ENCODE measurements at regions not wholly inside any gene's neighbourhood (a gene's known extent, or its start where the extent isn't known, plus 50 kb on each side); places are given as distances from the start of the nearest gene placed in this dataset.

GRCh38 chr16:80079072-80079471 is 461.7 kb upstream of the DYNLRB2 start:
- Histone ChIP-seq H3K36me3 (no peaks in the 10 kb centered on the region), H3K9me3 (no peaks in the 10 kb centered on the region), H3K4me1 (no peaks in the 10 kb centered on the region), H3K27ac (no peak overlapping the region), H3K27me3 (no peaks in the 10 kb centered on the region), H3K4me3 (no peak overlapping the region)
- TF ChIP-seq CTCF (IDR thresholded peaks at IDR 0.05) = no peak
- DNase-seq (no peak), ATAC-seq (no peak)
- intact Hi-C loops (cut with DNase I) = no loop called here

- intact Hi-C loops (cut with DNase I) = no loop called here
- Histone ChIP-seq H3K4me3 (no peak overlapping the region), H3K27ac (no peak overlapping the region), H3K27me3 (no peaks in the 10 kb centered on the region), H3K36me3 (no peaks in the 10 kb centered on the region), H3K4me1 (no peaks in the 10 kb centered on the region), H3K9me3 (no peaks in the 10 kb centered on the region)
- DNase-seq = no peak
- ATAC-seq = no peak
- no peak for TF ChIP-seq CTCF (IDR thresholded peaks at IDR 0.05)
Measured at GRCh38 chr16:80077696-80078095, 463.1 kb upstream of the DYNLRB2 start.

GRCh38 chr16:80074329-80074728 is 466.5 kb upstream of the DYNLRB2 start:
- intact Hi-C loops (cut with DNase I) = no loop called here
- no peak for DNase-seq
- ATAC-seq = no peak
- no peaks in the 10 kb centered on the region for H3K36me3 ChIP-seq
- TF ChIP-seq CTCF (IDR thresholded peaks at IDR 0.05) = no peak
- no peak overlapping the region for H3K4me3 ChIP-seq
- no peak overlapping the region for H3K27ac ChIP-seq
- no peaks in the 10 kb centered on the region for H3K9me3 ChIP-seq
- no peaks in the 10 kb centered on the region for H3K27me3 ChIP-seq
- no peaks in the 10 kb centered on the region for H3K4me1 ChIP-seq

GRCh38 chr16:80071964-80072456 is 468.8 kb upstream of the DYNLRB2 start:
- Histone ChIP-seq H3K4me1 (no peaks in the 10 kb centered on the region), H3K27ac (no peak overlapping the region), H3K4me3 (no peak overlapping the region), H3K9me3 (no peaks in the 10 kb centered on the region), H3K27me3 (no peaks in the 10 kb centered on the region), H3K36me3 (no peaks in the 10 kb centered on the region)
- intact Hi-C loops (cut with DNase I) = no loop called here
- ATAC-seq (no peak), DNase-seq (no peak)
- TF ChIP-seq CTCF (IDR thresholded peaks at IDR 0.05) = no peak

GRCh38 chr16:80066805-80067580 is 466.5 kb upstream of the MAF start:
- no peaks in the 10 kb centered on the region for H3K4me1 ChIP-seq
- H3K36me3 ChIP-seq = no peaks in the 10 kb centered on the region
- no peak overlapping the region for H3K27ac ChIP-seq
- no peaks in the 10 kb centered on the region for H3K27me3 ChIP-seq
- intact Hi-C loops (cut with DNase I) = no loop called here
- H3K4me3 ChIP-seq = no peak overlapping the region
- H3K9me3 ChIP-seq = no peaks in the 10 kb centered on the region
- TF ChIP-seq CTCF (IDR thresholded peaks at IDR 0.05) = no peak
- ATAC-seq (no peak), DNase-seq (no peak)

Measured in upper lobe of right lung (tissue), 1 donor.